Keratinocyte (primary cell): ENCODE measurements at regions not wholly inside any gene's neighbourhood (a gene's known extent, or its start where the extent isn't known, plus 50 kb on each side); places are given as distances from the start of the nearest gene placed in this dataset.

Source experiments
- DNase-seq: peaks from one replicate; pipeline ENCODE4 v3.0.0-alpha.2; 2011; ENCODE audit warnings: low read depth, missing footprints, low spot score
- FAIRE-seq: peaks from 2 replicates; lab custom pipeline; 2011; peaks lifted over from hg19 to GRCh38; lab: Jason Lieb, UNC
- H2AFZ ChIP-seq: 2 replicates; pipeline ENCODE4 v1.6.0; 2012; ENCODE audit warnings: low read length, control low read depth, inconsistent platforms; ENCODE audit not compliant: control insufficient read depth
- H3K27ac ChIP-seq: 2 replicates; pipeline ENCODE4 v1.5.1; 2011; ENCODE audit warnings: low read length; ENCODE audit not compliant: control insufficient read depth, insufficient read depth
- H3K27me3 ChIP-seq: 3 replicates; pipeline ENCODE4 v1.6.0; 2011; ENCODE audit warnings: low read length; ENCODE audit not compliant: control insufficient read depth, insufficient read depth; ENCODE audit errors: extremely low read depth
- H3K36me3 ChIP-seq, 2 experiments: 2 replicates in 1 of 2; 3 replicates in 1 of 2; pipeline ENCODE4 v1.5.1; 2011; ENCODE audit warnings: low read length in 2 of 2, mild to moderate bottlenecking in 1 of 2; ENCODE audit not compliant: control insufficient read depth in 2 of 2, insufficient read depth in 2 of 2; ENCODE audit errors: extremely low read depth in 1 of 2
- H3K4me1 ChIP-seq: 3 replicates; pipeline ENCODE4 v1.5.1; 2011; ENCODE audit warnings: low read length; ENCODE audit not compliant: control insufficient read depth, insufficient read depth; ENCODE audit errors: extremely low read depth
- H3K4me2 ChIP-seq: 3 replicates; pipeline ENCODE4 v1.6.0; 2011; ENCODE audit warnings: low read depth, low read length; ENCODE audit not compliant: control insufficient read depth, insufficient read depth; ENCODE audit errors: extremely low read depth
- H3K4me3 ChIP-seq, 3 experiments: fragments of 200-600 bp in 1 of 3; sonication (generic) in 1 of 3; 2 replicates in 2 of 3; 3 replicates in 1 of 3; pipeline ENCODE4 v1.5.1; 2011 to 2016; ENCODE audit warnings: low read length in 3 of 3, mild to moderate bottlenecking in 3 of 3, control low read depth in 2 of 3, inconsistent platforms in 1 of 3, low read depth in 1 of 3, mixed read lengths in 1 of 3, mixed run types in 1 of 3, moderate library complexity in 1 of 3; ENCODE audit not compliant: control insufficient read depth in 2 of 3, insufficient read depth in 2 of 3; ENCODE audit errors: extremely low read depth in 1 of 3
- H3K79me2 ChIP-seq: 2 replicates; pipeline ENCODE4 v1.6.0; 2012; ENCODE audit warnings: low read length; ENCODE audit not compliant: control insufficient read depth, insufficient read depth
- H3K9ac ChIP-seq: 3 replicates; pipeline ENCODE4 v1.6.0; 2011; ENCODE audit warnings: low read length; ENCODE audit not compliant: control insufficient read depth, insufficient read depth; ENCODE audit errors: extremely low read depth
- H3K9me1 ChIP-seq: 3 replicates; pipeline ENCODE4 v1.6.0; 2011; ENCODE audit warnings: low read length; ENCODE audit not compliant: control insufficient read depth, insufficient read depth; ENCODE audit errors: extremely low read depth
- H3K9me3 ChIP-seq: 2 replicates; pipeline ENCODE4 v1.5.1; 2012; ENCODE audit warnings: low read depth, low read length; ENCODE audit not compliant: control insufficient read depth
- H4K20me1 ChIP-seq: 3 replicates; pipeline ENCODE4 v1.6.0; 2011; ENCODE audit warnings: low read length; ENCODE audit not compliant: control insufficient read depth, insufficient read depth; ENCODE audit errors: extremely low read depth
- CTCF ChIP-seq, 3 experiments: IDR thresholded peaks in 1 of 3; conservative IDR thresholded peaks in 1 of 3; optimal IDR thresholded peaks in 1 of 3; 2 replicates in 2 of 3; 3 replicates in 1 of 3; pipeline versions ENCODE3 to v1.5.1; 2011; ENCODE audit warnings: low read length in 3 of 3, mild to moderate bottlenecking in 3 of 3, moderate library complexity in 2 of 3, control low read depth in 1 of 3, inconsistent platforms in 1 of 3; ENCODE audit not compliant: insufficient read depth in 2 of 3; ENCODE audit errors: extremely low read depth in 1 of 3
- EZH2 ChIP-seq: IDR thresholded peaks from one replicate; pipeline ENCODE4 v1.6.1; 2012; ENCODE audit warnings: inconsistent platforms, mild to moderate bottlenecking, low read length, moderate library complexity
- dilution Hi-C: fragments of 300-500 bp; cut with MboI; formaldehyde crosslinking; loops from one replicate; pipeline ENCODE4 v1.7.0; 2020; ENCODE audit warnings: low sequenced_read_pairs; ENCODE audit not compliant: extremely low pct_ligation_motif_present

GRCh38 chr12:75703131-75703530, 191.7 kb upstream of the KRR1 start:
- Histone ChIP-seq H3K9me3 (no peaks in the 10 kb centered on the region), H3K4me3 (no peak overlapping the region), H3K36me3 (peaks cover 0 to 2% of the 10 kb centered on the region in 2 experiments), H3K4me2 (no peak overlapping the region), H3K27me3 (no peaks in the 10 kb centered on the region), H3K27ac (no peak overlapping the region), H3K9ac (no peak overlapping the region), H4K20me1 (no peaks in the 10 kb centered on the region), H3K9me1 (no peaks in the 10 kb centered on the region), H3K79me2 (no peaks in the 10 kb centered on the region), H3K4me1 (peaks cover 11% of the 10 kb centered on the region), H2AFZ (no peak overlapping the region)
- DNase-seq (no peak), FAIRE-seq (no peak)
- dilution Hi-C loops = no loop called here
- TF ChIP-seq CTCF (optimal IDR thresholded peaks at IDR 0.05 in 1 of 3, IDR thresholded peaks at IDR 0.05 in 1 of 3, conservative IDR thresholded peaks at IDR 0.05 in 1 of 3; ENCODE audit: extremely low read depth in 1 of 3, insufficient read depth in 2 of 3, low read length in 3 of 3) = no peak
- no peak for TF ChIP-seq EZH2

- DNase-seq (no peak), FAIRE-seq (no peak)
- Histone ChIP-seq H3K4me1 (peaks cover 11% of the 10 kb centered on the region), H2AFZ (no peak overlapping the region), H3K79me2 (no peaks in the 10 kb centered on the region), H3K4me3 (no peak overlapping the region), H4K20me1 (no peaks in the 10 kb centered on the region), H3K27ac (no peak overlapping the region), H3K27me3 (no peaks in the 10 kb centered on the region), H3K9me3 (no peaks in the 10 kb centered on the region), H3K9ac (no peak overlapping the region), H3K36me3 (peaks cover 0 to 2% of the 10 kb centered on the region in 2 experiments), H3K4me2 (no peak overlapping the region), H3K9me1 (no peaks in the 10 kb centered on the region)
- TF ChIP-seq CTCF (optimal IDR thresholded peaks at IDR 0.05 in 1 of 3, IDR thresholded peaks at IDR 0.05 in 1 of 3, conservative IDR thresholded peaks at IDR 0.05 in 1 of 3; ENCODE audit: extremely low read depth in 1 of 3, insufficient read depth in 2 of 3, low read length in 3 of 3) (no peak), EZH2 (no peak)
- dilution Hi-C loops = no loop called here
Measured at GRCh38 chr12:75702477-75703093, 191.2 kb upstream of the KRR1 start.
